IMR-90 (cell line): ENCODE measurements at regions not wholly inside any gene's neighbourhood (a gene's known extent, or its start where the extent isn't known, plus 50 kb on each side); places are given as distances from the start of the nearest gene placed in this dataset.

Source experiments
- BHLHE40 ChIP-seq: fragments of 150-350 bp; IDR thresholded peaks from 2 replicates; pipeline ENCODE4 v1.6.1; 2016; ENCODE audit warnings: mild to moderate bottlenecking, low read depth, low read length
- CTCF ChIP-seq: conservative IDR thresholded peaks from 2 replicates; pipeline ENCODE4 v1.5.1; 2012; ENCODE audit warnings: mild to moderate bottlenecking, low read depth, low read length, improper control_type of control experiment
- ELK1 ChIP-seq: fragments of 150-350 bp; IDR thresholded peaks from 2 replicates; pipeline ENCODE4 v1.6.1; 2016; ENCODE audit warnings: low read depth, mild to moderate bottlenecking, low read length, moderate library complexity, borderline replicate concordance
- MAFK ChIP-seq: IDR thresholded peaks from 2 replicates; pipeline ENCODE4 v1.6.1; 2012; ENCODE audit warnings: low read depth, low read length, improper control_type of control experiment
- MAZ ChIP-seq: IDR thresholded peaks from 2 replicates; pipeline ENCODE4 v1.6.1; 2012; ENCODE audit warnings: low read depth, mild to moderate bottlenecking, low read length, improper control_type of control experiment, moderate library complexity, borderline replicate concordance
- MXI1 ChIP-seq: IDR thresholded peaks from 2 replicates; pipeline ENCODE4 v1.6.1; 2012; ENCODE audit warnings: low read depth, mild to moderate bottlenecking, low read length, moderate library complexity, borderline replicate concordance
- POLR2A ChIP-seq: IDR thresholded peaks from 2 replicates; pipeline ENCODE4 v1.6.1; 2012; ENCODE audit warnings: mild to moderate bottlenecking, low read depth, low read length
- RAD21 ChIP-seq: IDR thresholded peaks from 2 replicates; pipeline ENCODE4 v1.6.1; 2012; ENCODE audit warnings: low read length, improper control_type of control experiment
- RCOR1 ChIP-seq: IDR thresholded peaks from 2 replicates; pipeline ENCODE4 v1.6.1; 2012; ENCODE audit warnings: mild to moderate bottlenecking, low read length, improper control_type of control experiment; ENCODE audit not compliant: insufficient replicate concordance
- RFX5 ChIP-seq: IDR thresholded peaks from 2 replicates; pipeline ENCODE4 v1.8.0; 2012; ENCODE audit warnings: low read depth, mild to moderate bottlenecking, low read length, moderate library complexity
- SMC3 ChIP-seq: fragments of 150-350 bp; IDR thresholded peaks from 2 replicates; pipeline ENCODE4 v1.6.1; 2016; ENCODE audit warnings: low read depth, mild to moderate bottlenecking, antibody characterized with exemption, low read length, moderate library complexity
- USF2 ChIP-seq: fragments of 150-350 bp; IDR thresholded peaks from 2 replicates; pipeline ENCODE4 v1.6.1; 2017; ENCODE audit warnings: mild to moderate bottlenecking, antibody characterized with exemption, low read length, low read depth

DNA sequence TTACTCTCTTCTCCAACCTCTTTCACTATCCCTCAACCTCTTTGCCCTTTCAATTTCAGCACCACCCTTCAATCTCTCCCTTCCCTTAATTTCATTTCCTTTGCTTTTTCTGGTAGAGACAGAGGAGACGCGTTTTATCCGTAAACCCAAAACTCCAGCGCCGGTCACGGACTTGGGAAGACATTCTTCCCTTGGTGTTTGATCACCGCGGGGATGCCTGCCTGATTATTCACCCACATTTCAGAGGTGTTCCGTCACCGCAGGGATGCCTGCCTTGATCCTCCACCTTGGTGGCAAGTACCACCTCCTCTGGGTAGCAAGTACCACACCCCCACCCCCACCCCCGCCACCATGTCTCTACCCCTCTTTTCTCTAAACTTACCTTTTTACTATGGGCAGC lies 669.4 kb upstream of the PKDCC start:
- TF ChIP-seq USF2 (no peak), CTCF (no peak), POLR2A (no peak), RAD21 (no peak), RFX5 (no peak), SMC3 (no peak), MAZ (no peak), MAFK (no peak), MXI1 (no peak), ELK1 (no peak), RCOR1 (no peak), BHLHE40 (no peak)
